HG02981 (cell line): ENCODE measurements at regions not wholly inside any gene's neighbourhood (a gene's known extent, or its start where the extent isn't known, plus 50 kb on each side); places are given as distances from the start of the nearest gene placed in this dataset.
"Not testable (repeated sequence)": the region's sequence is repeated elsewhere in the genome, so short reads cannot be mapped to it uniquely, and the experiment has no call there.

Source experiments
- ATAC-seq: cut with Tn5 transposase; IDR thresholded peaks from one replicate; pipeline ENCODE4 v1.9.1; 2021; ENCODE audit warnings: mild to moderate bottlenecking, moderate library complexity; ENCODE audit not compliant: unreplicated experiment

DNA sequence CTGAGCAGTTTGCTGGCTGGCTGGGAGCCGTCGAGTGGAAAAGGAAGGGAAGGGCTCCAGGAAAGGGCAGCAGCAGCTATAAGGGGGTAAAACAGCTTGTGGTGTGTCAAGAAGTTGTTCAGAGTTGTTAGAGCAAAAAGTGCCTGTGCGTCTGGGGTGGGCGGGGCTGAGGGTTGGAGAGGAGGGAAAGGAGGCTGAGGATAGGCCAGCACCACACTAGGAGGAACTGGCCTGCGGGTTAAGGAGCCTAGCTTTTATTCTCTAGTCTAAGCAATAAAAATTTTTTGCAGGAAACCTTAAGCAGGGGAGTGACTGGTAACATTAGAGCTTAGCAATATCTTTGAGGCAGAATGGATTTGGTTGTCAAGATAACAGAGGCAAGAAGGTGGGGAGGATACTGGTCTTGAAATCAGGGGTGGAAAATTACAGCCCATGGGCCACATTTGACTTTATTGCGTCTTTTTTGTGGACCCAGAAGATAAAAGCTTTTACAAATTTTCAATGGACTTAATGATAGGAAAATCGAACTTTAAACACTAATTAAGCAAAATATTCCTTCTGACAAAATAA lies 134.5 kb upstream of the AADACL2 start:
- no peak for ATAC-seq

DNA sequence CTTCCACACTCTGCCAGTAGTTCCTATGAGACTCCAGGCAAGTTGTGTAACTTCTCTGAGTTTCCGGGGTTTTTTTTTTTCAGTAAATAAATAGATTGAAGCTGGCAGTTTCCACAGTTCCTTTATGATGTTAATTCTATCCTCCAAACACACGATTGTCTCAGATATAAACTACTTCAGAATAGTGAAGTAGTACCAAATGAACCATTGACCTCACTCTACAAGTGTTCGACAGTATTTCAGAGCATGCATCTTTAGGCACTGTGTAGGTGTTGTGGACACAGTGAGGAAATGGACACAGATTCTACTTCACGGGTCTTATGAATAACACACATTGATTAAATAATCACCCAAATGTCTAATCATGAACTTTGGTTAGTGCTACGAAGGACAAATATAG lies 136.1 kb upstream of the IGSF10 start:
- ATAC-seq: no peak

DNA sequence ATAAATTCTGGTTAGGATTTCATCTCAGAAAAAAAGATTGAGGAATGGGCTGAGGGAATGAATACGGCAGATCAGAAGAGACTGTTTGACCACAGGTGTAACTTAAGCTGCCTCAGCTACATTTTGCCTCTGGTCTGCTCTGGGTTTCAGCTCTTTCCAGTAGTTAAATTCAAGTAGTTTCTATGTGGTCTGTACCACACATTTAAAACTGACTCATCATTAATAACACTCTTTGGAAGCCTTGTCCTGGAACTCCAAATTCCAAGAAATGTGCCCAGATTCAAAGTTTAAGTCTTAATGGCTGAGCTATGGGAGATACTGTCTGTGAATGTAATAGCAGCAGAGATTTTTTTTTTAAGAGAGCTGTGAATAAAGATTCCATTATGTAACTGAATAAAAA lies 133.1 kb upstream of the IGSF10 start:
- no peak for ATAC-seq

DNA sequence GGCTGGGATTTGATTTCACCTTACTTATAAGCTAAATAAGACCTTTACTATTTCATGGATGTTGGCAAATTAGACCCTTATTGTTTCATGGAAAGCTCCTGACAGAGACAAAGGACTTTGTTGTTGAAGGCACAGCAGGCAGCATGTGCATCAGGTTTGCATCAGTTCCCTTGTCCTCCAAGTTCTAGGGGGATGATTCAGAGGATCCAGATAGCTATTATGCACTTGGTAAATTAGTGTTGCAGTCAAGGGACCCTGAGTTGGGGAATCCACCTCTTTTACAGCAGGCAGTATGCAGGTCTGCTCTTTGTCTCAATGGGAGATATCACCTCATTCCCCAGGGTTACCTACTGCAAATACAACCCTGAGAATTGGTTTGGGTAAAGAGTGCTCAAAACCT lies 131.4 kb upstream of the IGSF10 start:
- ATAC-seq: no peak

DNA sequence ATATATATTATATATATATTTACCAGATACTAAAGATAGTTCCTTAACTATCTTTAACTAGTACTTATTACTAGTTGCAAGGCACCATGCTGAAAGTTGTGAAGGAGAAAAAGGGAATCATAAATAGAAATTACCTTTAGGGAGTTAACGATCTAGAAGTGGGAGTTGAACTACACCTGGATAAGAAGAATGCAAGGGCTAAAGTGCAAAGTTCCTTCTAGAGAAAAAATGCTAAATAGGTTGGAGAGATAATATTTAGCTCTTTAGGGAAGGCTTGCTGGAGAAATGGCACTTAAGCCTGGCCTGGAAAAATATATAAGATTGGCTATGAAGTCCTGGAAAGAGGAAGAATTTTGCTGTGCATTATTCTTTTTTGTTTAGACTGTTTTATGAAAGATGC lies 130.6 kb upstream of the IGSF10 start:
- ATAC-seq: no peak

DNA sequence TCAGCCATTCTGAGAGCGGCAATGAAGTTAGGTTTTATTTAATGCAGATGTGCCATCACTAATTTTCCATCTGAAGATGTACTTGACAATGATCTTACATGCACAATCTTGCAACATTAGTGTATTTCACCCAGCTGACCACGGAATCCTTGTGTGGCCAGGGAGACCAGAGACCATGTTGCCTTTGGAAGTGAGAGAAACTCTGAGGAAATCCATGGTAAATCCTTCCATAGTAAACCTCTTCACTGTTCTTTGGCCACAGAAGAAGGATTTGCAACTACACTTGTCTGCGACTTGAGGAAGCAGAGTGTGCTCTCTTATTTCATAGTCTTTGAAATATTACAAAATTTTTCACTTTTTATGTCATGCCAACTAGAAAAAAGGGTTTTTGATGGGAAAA lies 128.4 kb upstream of the IGSF10 start:
- ATAC-seq: no peak

DNA sequence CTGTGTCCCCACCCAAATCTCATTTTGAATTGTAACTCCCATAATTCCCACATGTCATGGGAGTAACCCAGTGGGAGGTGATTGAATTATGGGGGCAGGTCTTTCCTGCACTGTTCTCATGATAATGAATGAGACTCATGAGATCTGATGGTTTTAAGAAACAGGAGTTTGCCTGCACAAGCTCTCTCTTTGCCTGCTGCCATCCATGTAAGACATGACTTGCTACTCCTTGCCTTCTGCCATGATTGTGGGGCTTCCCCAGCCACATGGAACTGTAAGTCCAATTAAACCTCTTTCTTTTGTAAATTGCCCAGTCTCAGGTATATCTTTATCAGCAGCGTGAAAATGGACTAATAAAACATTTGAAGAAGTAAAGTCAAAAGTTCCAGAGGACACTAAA lies 126.8 kb upstream of the IGSF10 start:
- ATAC-seq: not testable (repeated sequence)

DNA sequence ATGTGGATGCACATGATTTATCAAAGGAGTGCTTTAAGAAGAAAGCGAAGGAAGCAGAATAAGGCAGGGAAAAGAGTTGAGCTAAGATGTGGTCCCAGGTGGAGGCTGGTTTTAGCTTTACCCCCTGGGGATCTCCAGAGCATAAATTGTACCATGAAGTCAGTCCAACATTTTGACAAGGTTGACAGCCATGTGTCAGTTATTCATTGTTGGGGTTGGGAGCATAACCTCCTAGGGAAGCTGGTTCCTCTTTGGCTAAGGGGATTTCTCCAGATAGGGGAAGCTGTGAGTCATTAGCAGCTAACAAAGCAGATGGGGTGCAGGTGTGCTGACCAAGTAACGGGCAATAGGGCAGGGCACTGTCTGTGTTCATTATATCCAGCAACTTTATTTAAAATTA lies 123.7 kb upstream of the IGSF10 start:
- peak; percentile 80 for ATAC-seq

DNA sequence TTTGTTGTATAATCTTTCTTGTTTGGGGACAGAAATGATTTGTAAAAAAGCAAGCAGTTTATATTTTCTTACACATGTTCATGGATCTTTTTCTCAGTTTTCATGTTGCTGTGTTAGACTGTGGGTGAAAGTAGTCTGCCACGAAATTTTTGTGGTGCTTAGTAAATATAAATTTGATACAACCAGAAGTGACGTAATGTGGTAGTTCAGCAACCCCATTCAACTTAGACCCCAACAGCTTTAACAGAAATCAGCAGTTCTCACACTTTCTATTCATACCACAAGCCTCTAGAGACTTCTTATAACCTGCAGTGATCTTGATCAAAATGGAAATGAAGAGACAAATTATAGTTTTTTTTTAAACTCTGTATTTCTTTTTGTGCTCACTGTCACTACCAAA lies 120.2 kb upstream of the IGSF10 start:
- no peak for ATAC-seq

DNA sequence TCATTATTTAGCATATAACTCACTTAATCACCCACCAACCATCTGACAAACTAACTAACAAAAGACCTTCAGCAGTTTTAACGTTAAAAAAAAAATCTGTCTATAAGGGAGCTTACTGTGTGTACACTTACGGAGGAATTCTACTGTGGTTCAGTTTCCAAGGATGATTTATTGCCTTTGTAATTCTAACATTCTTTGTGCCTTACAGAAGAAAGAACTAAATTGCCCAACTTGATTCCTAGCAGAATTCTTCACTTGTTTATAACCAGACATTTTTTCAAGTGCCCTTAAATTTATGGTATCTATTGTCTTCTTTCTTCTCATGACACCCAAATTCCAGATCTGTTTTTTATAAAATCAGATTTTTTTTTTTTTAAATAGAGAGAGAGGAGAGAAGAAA lies 119.7 kb upstream of the IGSF10 start:
- no peak for ATAC-seq

DNA sequence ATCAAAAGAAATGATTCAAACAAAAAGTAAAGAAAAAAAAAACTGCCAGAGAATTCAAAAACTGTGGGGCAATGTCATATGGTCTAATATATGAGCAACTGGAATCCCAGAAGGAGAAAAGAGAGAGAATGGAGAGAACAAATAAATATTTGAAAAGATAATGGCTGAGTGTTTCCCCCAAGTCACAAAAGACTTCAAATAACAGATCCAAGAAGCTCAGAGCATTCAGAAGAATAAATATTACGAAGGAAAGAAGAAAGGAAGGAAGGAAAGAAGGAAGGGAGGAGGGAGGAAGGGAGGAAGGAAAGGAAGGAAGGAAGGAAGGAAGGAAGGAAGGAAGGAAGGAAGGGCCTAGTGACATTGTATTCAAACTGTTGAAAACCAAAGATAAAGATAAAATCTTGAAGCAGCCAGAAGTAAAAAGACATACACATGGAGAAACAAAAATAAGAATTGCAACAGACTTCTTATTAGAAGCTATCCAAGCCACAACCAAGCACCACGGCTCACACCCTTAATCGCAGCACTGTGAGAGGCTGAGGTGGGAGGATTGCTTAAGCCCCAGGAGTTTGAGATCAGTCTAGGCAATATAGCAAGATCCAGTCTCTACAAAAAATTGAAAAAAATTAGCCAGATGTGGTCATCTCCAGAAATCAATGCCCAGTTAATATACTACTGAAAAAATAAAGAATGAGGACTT lies 118.9 kb upstream of the IGSF10 start:
- no peak for ATAC-seq

DNA sequence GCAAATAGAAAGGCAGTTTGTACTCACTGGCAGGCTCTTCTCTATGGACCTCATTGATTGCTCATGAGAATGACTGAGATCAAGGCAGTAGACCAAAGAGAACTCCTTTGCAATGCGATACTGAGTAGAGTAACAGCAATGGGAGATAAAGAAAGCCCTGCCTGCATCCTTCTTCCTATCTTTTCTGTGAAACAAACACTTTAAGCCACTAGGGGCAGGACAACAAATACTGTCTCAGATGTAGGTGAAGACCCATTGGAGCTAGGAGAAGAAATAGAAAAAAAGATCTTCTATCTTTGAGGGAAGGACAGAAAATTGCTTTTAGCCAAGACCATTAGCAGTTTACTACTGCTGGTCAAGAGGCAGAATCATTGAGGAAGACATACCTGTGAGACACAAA lies 117.6 kb upstream of the IGSF10 start:
- no peak for ATAC-seq

DNA sequence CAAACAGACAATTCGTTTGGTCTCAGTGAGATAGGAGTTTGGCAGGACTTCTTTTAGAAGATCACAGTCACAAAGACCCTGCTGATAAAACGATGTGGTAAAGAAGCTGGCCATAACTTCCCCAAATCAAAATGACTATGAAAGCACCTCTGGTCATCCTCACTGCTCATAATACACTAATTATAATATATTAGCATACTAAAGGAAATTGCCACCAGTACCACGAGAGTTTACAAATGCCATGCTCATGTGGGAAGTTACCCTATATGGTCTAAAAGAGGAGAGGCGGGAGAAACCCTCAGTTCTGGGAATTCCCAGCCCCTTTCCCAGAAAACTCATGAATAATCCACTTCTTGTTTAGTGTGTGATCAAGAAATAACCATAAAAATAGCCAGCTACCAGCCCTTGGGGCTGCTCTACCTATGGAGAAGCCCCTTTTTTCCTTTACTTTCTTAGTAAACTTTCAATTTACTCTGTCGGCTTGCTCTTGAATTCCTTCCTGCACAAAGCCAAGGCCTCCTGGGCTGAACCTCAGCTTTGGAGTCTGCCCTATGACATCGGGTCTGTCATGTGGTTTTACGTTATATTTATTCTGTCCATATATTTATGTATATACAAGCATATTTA lies 115.8 kb upstream of the IGSF10 start:
- no peak for ATAC-seq

DNA sequence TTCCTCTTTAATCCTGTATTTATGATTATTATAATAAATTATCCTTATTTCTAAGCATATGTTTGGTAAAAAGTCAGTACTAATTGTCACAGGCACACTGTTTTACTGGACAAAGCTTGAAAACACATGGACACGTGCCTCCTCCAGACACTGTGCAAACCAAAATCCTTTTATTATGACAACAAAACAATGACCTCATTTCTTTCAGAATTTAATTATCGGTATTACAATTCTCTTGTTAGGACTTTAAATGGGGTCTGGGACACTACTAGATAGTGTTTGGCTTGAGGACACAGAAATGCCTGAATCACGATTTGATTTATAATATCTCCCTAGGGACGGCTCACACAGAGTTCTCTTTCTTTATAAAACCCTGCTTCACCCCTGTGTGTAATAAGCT lies 107.3 kb upstream of the IGSF10 start:
- no peak for ATAC-seq

DNA sequence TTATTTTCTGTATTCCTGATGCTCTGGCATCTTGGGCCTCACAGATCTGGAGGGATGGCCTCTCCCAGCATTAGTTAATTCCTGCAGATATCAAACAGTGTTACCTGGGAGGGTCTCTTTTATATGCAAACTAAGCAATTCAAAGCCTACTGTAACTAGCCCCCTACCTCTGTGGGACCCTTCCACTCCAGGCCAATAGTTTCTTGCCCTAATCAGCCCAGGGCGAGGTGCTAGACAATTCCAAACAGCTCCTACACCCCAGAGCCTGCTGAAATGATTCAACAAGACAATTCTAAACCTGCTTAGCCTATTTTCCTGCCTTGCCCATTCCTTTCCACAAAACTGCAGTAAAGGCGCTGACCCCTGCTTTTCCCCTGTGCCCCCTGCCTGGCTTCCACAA lies 106.6 kb upstream of the IGSF10 start:
- no peak for ATAC-seq

DNA sequence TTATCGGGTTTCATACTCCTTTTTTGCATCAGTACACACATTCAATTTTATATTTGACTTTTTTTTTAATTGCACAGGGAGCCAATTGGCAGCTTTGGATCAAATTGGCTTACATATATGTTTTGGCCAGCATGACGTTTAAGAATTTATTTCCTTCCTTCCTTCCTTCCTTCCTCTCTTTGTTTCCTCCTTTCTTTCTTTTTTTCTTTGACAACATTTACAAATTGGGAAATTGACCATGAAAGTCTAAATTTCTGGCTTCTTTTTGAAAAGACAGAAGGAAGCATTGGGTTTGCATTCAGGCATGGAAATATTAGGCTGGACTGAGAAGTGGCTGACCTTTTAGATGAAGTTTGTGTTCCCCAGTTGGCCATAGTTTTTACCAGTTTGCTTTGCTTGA lies 103.4 kb upstream of the IGSF10 start:
- no peak for ATAC-seq

DNA sequence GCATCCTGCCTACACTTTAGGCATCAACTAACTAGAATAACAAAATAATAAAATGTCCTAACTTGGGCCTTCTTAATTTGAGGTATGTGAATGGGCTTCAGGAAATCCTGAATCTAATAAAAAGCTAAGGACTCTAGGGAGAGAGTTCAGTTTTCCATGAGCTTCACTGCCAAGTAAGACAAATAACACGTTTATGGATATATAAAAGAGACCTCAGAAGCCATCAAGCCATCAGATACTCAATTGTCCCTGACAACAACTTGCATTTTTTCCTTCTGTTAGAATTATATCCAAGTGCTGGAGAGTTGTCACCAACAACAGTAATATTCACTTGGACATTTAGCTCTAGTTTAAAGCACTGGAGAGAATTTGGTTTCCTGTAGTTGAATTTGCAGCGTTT lies 102.4 kb upstream of the IGSF10 start:
- ATAC-seq: no peak

DNA sequence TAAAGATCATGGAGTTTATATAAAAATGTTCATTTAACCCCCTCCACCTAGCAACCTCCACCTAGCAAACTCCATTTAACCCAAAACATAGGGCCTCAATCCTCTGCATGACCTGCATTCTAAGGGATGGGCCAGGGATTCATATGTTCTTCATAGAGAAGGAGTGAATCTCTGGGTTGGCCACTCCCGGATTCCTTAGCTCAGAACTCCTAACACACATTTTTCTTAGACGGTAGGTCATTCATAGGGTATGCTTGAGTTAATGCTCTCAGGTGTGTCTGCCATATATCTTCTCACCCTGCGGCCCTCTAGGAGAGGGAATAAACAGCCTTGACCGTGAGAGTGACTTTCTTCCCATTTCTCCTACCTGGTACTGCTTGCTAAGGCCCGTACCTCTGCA lies 102.0 kb upstream of the IGSF10 start:
- ATAC-seq: no peak

DNA sequence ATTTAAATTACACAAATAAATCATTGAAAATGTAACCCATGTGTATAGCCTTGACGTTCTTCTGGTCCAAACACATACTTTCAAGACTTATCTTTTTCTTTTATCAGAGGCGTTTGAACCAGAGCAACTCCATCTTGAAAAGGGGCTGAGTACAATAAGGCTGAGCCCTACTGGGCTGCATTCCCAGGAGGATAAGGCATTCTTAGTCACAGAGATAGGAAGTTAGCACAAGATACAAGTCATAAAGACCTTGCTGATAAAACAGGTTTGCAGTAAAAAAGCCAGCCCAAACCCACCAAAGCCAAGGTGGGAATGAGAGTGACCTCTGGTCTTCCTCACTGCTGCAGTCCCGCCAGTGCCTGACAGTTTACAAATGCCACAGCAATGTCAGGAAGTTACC lies 101.0 kb upstream of the IGSF10 start:
- no peak for ATAC-seq

DNA sequence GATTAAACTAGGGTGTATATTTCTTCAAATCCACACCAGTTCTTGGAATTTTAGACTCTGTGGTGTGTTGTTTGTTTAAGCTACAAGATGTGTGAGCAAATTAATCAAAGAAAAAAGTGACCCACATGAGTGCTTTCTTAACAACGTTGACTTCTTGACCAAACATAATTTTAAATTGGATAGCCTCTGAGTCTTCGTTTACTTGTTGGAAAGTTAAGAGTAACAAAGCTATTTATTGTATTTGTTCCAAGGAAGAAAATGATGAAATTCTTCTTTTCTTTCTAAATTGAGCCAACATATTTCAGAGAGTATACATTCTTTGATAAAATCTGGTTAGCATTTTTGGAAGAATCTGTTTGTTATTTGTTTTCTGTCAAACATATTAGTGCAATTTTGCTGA lies 99.9 kb upstream of the IGSF10 start:
- ATAC-seq: no peak

DNA sequence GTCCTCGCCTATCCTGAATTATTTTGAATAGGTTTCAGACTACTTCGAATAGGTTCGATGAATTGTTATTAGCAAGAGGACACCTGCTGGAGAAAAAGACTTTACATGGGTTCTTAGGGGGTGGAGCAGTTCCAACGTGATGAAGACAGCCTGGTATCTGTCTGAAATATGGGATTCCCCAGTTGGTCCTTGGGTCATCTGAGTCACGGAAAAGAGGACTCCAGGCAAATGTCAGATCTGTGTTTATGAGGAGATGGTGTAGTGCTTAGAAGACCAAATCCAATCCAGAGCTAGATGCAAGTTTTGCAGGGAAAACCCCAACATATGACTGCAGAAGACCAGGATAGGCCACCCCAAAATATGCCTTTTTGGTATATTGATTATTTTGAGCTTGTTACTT lies 98.9 kb upstream of the IGSF10 start:
- ATAC-seq: no peak

DNA sequence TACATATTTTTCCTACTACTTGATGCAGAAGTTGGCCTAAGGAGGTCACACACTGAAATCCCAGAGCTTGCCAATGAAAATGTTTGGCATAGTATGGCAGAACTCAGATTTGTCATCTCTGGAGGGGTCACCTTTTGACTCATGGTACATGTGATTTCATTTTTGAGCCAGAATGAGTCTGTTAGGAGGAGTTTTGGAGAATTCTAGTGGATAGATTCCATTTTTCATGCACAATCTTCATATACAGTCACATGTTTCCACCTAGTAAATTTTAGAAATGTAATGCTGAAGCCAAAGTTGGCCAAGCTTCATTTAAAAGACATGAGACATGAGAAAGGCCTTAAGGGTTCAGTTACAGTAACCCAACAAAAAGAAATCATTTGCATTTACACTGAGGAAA lies 97.8 kb upstream of the IGSF10 start:
- ATAC-seq: no peak
